Activated CD8-positive, alpha-beta T cell treated with anti-CD3 and anti-CD28 coated beads for 36 hours (primary cell): ENCODE measurements at regions not wholly inside any gene's neighbourhood (a gene's known extent, or its start where the extent isn't known, plus 50 kb on each side); places are given as distances from the start of the nearest gene placed in this dataset.
"Not testable (repeated sequence)": the region's sequence is repeated elsewhere in the genome, so short reads cannot be mapped to it uniquely, and the experiment has no call there.

ENCODE experiments used
- ATAC-seq: fragments of 200-7000 bp; cut with Tn5 transposase; one replicate; pipeline ENCODE4 v1.10.0; 2021; ENCODE audit warnings: mild to moderate bottlenecking, moderate library complexity
- CTCF ChIA-PET: fragments of 350-600 bp; sonication (Branson Sonifier 250); formaldehyde crosslinking; loops from one replicate; lab custom pipeline; 2021; ENCODE audit warnings: antibody characterized with exemption; lab: Charles Lee
- POLR2A ChIA-PET: fragments of 350-600 bp; sonication (Branson Sonifier 250); formaldehyde crosslinking; loops from one replicate; lab custom pipeline; 2021; ENCODE audit warnings: antibody characterized with exemption; lab: Charles Lee
- DNase-seq: peaks from one replicate; pipeline ENCODE4 v3.0.0-alpha.2; 2020
- H3K27ac Mint-ChIP-seq: one replicate; pipeline ENCODE4 v1.8.0; 2021; ENCODE audit warnings: mild to moderate bottlenecking, mixed read lengths
- H3K27me3 Mint-ChIP-seq: one replicate; pipeline ENCODE4 v1.8.0; 2021; ENCODE audit warnings: mixed read lengths
- H3K36me3 Mint-ChIP-seq: one replicate; pipeline ENCODE4 v1.8.0; 2021; ENCODE audit warnings: low read depth, mixed read lengths
- H3K4me1 Mint-ChIP-seq: one replicate; pipeline ENCODE4 v1.8.0; 2021; ENCODE audit warnings: low read depth, mixed read lengths
- H3K4me3 Mint-ChIP-seq: one replicate; pipeline ENCODE4 v1.8.0; 2021; ENCODE audit warnings: mild to moderate bottlenecking, moderate library complexity, mixed read lengths
- H3K9me3 Mint-ChIP-seq: one replicate; pipeline ENCODE4 v1.8.0; 2021; ENCODE audit warnings: mixed read lengths
- CTCF ChIP-seq: fragments of 200-600 bp; IDR thresholded peaks from one replicate; pipeline ENCODE4 v1.8.0; 2022; ENCODE audit warnings: antibody characterized with exemption, mild to moderate bottlenecking
- intact Hi-C: fragments of 100-400 bp; cut with micrococcal nuclease; formaldehyde crosslinking; loops from one replicate; pipeline ENCODE4 v1.10.0; 2022

DNA sequence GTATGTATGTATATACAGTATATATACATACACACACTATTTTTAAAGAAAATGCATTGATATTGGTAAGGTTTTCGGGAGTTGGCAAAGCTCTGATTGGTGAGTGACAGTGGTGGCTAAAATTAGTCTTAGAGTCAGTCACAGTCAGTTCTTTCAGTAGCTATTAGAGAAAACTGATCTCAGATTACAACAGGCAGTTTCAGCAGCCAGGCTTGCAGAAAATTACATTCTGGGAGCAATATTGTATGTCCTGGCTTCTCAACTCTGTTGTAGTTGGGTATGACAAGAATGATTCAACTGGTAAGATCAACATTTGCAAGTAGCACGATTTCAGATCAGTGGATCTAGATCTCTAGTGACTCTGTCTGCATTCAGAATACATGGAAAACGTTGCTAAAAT lies 897.9 kb upstream of the AUTS2 start:
- H3K27me3 Mint-ChIP-seq: no peaks in the 10 kb centered on the region
- ATAC-seq (no peak), DNase-seq (no peak)
- peaks cover 4% of the 10 kb centered on the region for H3K9me3 Mint-ChIP-seq
- TF ChIP-seq CTCF: no peak
- H3K4me3 Mint-ChIP-seq: no peak overlapping the region
- ChIA-PET POLR2A (no interaction called here), CTCF (no interaction called here)
- no peak overlapping the region for H3K27ac Mint-ChIP-seq
- intact Hi-C loops: no loop called here
- H3K36me3 Mint-ChIP-seq: no peaks in the 10 kb centered on the region
- H3K4me1 Mint-ChIP-seq: no peaks in the 10 kb centered on the region

GRCh38 chr7:68706291-68706690 lies 892.0 kb upstream of the AUTS2 start:
- POLR2A ChIA-PET: no interaction called here
- CTCF ChIA-PET: no interaction called here

DNA sequence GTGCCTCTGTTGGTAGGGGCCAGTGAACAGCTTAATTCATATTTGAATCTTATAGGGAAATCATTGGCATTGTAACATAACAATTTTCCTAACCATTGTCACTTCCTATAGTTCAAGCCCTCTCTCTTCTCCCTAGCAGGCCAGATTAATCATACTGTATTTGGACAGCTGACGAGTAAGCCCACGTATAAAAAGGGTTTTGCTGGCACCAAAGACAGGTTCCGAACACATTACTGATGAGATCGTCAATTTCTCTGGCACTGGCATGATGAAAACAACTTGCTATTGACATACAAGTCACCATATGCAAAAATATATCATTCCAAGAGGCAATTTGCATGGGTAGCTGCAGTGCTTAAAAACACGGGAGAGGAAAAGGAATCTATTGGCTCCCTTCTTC lies 891.1 kb upstream of the AUTS2 start:
- ChIA-PET CTCF (no interaction called here), POLR2A (no interaction called here)
- no peak overlapping the region for H3K27ac Mint-ChIP-seq
- no peaks in the 10 kb centered on the region for H3K36me3 Mint-ChIP-seq
- peaks cover 16% of the 10 kb centered on the region for H3K9me3 Mint-ChIP-seq
- intact Hi-C loops: no loop called here
- H3K27me3 Mint-ChIP-seq: no peaks in the 10 kb centered on the region
- H3K4me3 Mint-ChIP-seq: no peak overlapping the region
- no peaks in the 10 kb centered on the region for H3K4me1 Mint-ChIP-seq
- no peak for DNase-seq
- ATAC-seq: no peak
- no peak for TF ChIP-seq CTCF

More at GRCh38 chr7:68706291-68706690, 892.0 kb upstream of the AUTS2 start:
- no peak for TF ChIP-seq CTCF
- ATAC-seq (no peak), DNase-seq (no peak)
- Mint-ChIP-seq H3K27me3 (no peaks in the 10 kb centered on the region), H3K4me1 (no peaks in the 10 kb centered on the region), H3K36me3 (no peaks in the 10 kb centered on the region), H3K27ac (no peak overlapping the region), H3K9me3 (peaks cover 16% of the 10 kb centered on the region), H3K4me3 (no peak overlapping the region)
- intact Hi-C loops: no loop called here

- peaks cover 16% of the 10 kb centered on the region for H3K9me3 Mint-ChIP-seq
- no peak overlapping the region for H3K27ac Mint-ChIP-seq
- no peaks in the 10 kb centered on the region for H3K27me3 Mint-ChIP-seq
- H3K4me1 Mint-ChIP-seq: no peaks in the 10 kb centered on the region
- ChIA-PET POLR2A (no interaction called here), CTCF (no interaction called here)
- DNase-seq (no peak), ATAC-seq (no peak)
- TF ChIP-seq CTCF: no peak
- H3K4me3 Mint-ChIP-seq: no peak overlapping the region
- intact Hi-C loops: no loop called here
- H3K36me3 Mint-ChIP-seq: no peaks in the 10 kb centered on the region
These were observed 890.3 kb upstream of the AUTS2 start for GRCh38 chr7:68707958-68708357.

DNA sequence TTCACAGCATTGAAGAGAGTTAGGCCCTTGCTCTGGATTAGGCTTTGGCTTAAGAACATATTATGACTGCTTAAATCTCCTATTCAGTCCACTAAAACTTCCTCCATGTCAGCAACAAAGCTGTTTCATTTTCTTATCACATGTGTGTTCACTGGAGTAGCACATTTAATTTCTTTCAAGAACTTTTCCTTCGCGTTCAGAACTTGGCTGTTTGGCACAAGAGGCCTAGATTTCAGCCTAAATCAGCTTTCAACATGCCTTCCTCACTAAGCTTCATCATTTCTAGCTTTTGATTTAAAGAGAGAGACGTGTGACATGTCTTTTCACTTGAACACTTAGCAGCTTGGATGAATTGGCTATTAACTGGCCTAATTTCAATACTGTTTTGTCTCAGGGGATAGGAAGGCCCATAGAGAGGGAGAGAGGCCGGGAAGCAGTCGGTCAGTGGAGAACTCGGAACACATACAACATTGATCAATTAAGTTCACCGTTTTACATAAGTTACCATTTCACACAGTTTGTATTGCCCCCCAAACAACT lies 885.2 kb upstream of the AUTS2 start:
- H3K9me3 Mint-ChIP-seq: peaks cover 15% of the 10 kb centered on the region
- ChIA-PET POLR2A (no interaction called here), CTCF (no interaction called here)
- H3K36me3 Mint-ChIP-seq: no peaks in the 10 kb centered on the region
- no peak for TF ChIP-seq CTCF
- intact Hi-C loops: no loop called here
- H3K27me3 Mint-ChIP-seq: no peaks in the 10 kb centered on the region
- no peak overlapping the region for H3K27ac Mint-ChIP-seq
- H3K4me1 Mint-ChIP-seq: no peaks in the 10 kb centered on the region
- no peak for ATAC-seq
- H3K4me3 Mint-ChIP-seq: no peak overlapping the region
- no peak for DNase-seq

DNA sequence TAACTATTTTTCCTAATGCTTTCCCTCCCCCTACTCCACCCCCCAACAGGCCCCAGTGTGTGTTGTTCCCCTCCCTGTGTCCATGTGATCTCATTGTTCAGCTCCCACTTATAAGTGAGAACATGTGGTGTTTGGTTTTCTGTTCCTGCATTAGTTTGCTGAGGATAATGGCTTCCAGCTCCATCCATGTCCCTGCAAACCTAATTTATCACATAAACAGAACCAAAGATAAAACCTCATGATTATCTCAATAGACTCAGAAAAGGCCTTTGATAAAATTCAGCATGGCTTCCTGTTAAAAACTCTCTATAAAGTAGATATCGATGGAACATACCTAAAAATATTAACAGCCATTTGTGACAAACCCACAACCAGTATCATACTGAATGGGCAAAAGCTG lies 884.1 kb upstream of the AUTS2 start:
- CTCF ChIA-PET, POLR2A ChIA-PET, intact Hi-C loops, H3K27ac Mint-ChIP-seq, H3K27me3 Mint-ChIP-seq, DNase-seq, H3K36me3 Mint-ChIP-seq, H3K4me3 Mint-ChIP-seq, ATAC-seq, H3K4me1 Mint-ChIP-seq: not testable (repeated sequence)
- H3K9me3 Mint-ChIP-seq: peaks cover 13% of the 10 kb centered on the region
